ENCODE measurements at regions not wholly inside any gene's neighbourhood (a gene's known extent, or its start where the extent isn't known, plus 50 kb on each side); places are given as distances from the start of the nearest gene placed in this dataset.
A peak's percentile ranks its signal among the peaks of the same experiment; 100 is the strongest.

GRCh38 chr9:14962193-14962882, 52.1 kb upstream of the FREM1 start:
- peak; percentile 78 for FAIRE-seq
- no peak for DNase-seq (ENCODE audit: insufficient read length, low spot score)
- TF ChIP-seq POLR2A (IDR thresholded peaks at IDR 0.05; ENCODE audit: low read depth, low read length) = no peak

GRCh38 chr9:14961372-14962068, 51.3 kb upstream of the FREM1 start:
- DNase-seq (ENCODE audit: insufficient read length, low spot score) (no peak), FAIRE-seq (peak; percentile 81)
- no peak for TF ChIP-seq POLR2A (IDR thresholded peaks at IDR 0.05; ENCODE audit: low read depth, low read length)

- FAIRE-seq (no peak), DNase-seq (ENCODE audit: insufficient read length, low spot score) (no peak)
- TF ChIP-seq POLR2A (IDR thresholded peaks at IDR 0.05; ENCODE audit: low read depth, low read length) = no peak
These were observed 50.7 kb upstream of the FREM1 start for GRCh38 chr9:14960881-14961280.
